ENCODE measurements at regions not wholly inside any gene's neighbourhood (a gene's known extent, or its start where the extent isn't known, plus 50 kb on each side); places are given as distances from the start of the nearest gene placed in this dataset.

DNA sequence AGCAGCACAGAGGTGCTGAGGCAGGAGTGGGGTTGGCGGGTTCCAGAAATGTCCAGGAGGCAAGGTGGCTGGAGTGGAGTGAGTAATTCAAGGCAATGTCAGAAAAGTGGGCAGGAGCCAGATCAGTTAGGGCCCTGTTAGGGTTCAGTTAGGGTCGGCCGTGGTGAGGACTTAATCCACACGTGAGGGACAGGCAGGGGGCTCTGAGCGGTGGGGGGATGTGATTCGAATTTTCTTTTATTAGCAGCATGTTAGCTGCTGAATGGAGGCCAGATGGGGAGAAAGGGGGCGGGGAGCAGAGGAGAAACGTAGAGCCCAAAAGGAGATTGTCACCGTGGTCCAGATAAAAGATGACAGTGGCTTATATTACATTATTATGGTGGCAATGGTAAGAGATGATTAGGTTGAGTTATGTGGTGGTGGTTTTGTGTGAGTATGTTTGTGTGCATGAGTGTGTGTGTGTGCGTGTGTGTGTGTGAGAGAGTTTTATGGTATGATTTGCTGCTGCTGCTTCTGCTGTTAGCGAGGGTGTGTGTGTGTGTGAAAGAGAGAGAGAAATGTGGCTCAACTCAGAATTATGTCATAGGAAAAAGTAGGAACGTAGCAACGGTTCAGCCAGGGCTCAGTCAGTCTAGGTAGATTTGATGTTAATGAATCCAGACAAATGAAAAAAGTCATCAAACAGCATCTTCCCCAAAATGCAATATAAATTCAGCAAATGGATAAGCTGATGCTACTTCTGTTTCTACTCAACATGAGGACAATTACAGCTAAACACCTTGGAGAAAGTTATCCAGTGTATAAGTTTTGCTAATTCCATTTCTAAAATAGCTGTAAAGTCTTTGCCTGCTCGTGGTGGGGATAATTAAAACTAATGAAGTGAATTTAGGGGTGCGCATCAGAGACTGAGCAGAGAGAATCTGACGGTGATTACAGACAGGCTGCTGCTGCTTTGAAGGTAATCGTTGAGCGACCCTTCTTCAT, 390.6 kb downstream of the HAPSTR1 start:
- H3K4me1 Mint-ChIP-seq = peaks cover 4% of the 10 kb centered on the region
- TF ChIP-seq ZNF416 (CRISPR knock-in tag; IDR thresholded peaks at IDR 0.05) (no peak), ZNF232 (CRISPR knock-in tag; IDR thresholded peaks at IDR 0.05) (no peak), FOXK1 (CRISPR knock-in tag; IDR thresholded peaks at IDR 0.05) (no peak)
- TF ChIP-seq, protein P1, sequence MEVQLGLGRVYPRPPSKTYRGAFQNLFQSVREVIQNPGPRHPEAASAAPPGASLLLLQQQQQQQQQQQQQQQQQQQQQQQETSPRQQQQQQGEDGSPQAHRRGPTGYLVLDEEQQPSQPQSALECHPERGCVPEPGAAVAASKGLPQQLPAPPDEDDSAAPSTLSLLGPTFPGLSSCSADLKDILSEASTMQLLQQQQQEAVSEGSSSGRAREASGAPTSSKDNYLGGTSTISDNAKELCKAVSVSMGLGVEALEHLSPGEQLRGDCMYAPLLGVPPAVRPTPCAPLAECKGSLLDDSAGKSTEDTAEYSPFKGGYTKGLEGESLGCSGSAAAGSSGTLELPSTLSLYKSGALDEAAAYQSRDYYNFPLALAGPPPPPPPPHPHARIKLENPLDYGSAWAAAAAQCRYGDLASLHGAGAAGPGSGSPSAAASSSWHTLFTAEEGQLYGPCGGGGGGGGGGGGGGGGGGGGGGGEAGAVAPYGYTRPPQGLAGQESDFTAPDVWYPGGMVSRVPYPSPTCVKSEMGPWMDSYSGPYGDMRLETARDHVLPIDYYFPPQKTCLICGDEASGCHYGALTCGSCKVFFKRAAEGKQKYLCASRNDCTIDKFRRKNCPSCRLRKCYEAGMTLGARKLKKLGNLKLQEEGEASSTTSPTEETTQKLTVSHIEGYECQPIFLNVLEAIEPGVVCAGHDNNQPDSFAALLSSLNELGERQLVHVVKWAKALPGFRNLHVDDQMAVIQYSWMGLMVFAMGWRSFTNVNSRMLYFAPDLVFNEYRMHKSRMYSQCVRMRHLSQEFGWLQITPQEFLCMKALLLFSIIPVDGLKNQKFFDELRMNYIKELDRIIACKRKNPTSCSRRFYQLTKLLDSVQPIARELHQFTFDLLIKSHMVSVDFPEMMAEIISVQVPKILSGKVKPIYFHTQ (CRISPR knock-in tag; IDR thresholded peaks at IDR 0.05) = no peak
- TF ChIP-seq, protein P2, sequence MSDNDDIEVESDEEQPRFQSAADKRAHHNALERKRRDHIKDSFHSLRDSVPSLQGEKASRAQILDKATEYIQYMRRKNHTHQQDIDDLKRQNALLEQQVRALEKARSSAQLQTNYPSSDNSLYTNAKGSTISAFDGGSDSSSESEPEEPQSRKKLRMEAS (CRISPR knock-in tag; IDR thresholded peaks at IDR 0.05) = no peak
- no peak overlapping the region for H3K27ac Mint-ChIP-seq
- no peaks in the 10 kb centered on the region for H3K36me3 Mint-ChIP-seq
- POLR2A ChIA-PET = no interaction called here
- no peak for ATAC-seq
- peaks cover 3% of the 10 kb centered on the region; the same call in 1 of the 2 replicates for H3K27me3 Mint-ChIP-seq (ENCODE audit: low read depth)
- H3K4me3 Mint-ChIP-seq = no peak overlapping the region
- CTCF ChIA-PET = no interaction called here
- H3K9me3 Mint-ChIP-seq = no peaks in the 10 kb centered on the region
- DNase-seq (ENCODE audit: low spot score) = no peak

DNA sequence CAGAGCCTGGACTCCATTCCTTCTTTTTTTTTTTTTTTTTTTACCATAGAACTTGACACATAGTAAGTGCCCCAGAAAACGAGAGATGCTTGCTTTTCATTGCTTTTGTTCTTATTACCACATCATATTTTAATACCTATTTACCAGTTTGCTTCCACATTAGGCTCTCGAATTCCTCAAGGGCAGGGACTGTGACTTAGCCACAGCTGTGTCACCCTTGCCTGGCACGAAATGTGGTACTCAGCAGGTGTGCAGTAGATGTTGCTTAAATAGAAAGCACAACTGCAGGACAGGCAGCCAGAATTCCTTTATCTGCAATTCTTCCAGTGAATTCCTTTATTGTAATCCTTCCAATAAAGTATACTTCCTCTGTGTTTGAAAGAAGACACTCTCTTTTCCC, 393.0 kb downstream of the HAPSTR1 start:
- Mint-ChIP-seq H3K4me3 (no peak overlapping the region), H3K4me1 (no peaks in the 10 kb centered on the region), H3K9me3 (peaks cover 8% of the 10 kb centered on the region), H3K27ac (no peak overlapping the region), H3K27me3 (ENCODE audit: low read depth) (peaks cover 3% of the 10 kb centered on the region; the same call in 1 of the 2 replicates), H3K36me3 (no peaks in the 10 kb centered on the region)
- TF ChIP-seq ESRRA (CRISPR knock-in tag; IDR thresholded peaks at IDR 0.05; ENCODE audit: borderline replicate concordance) (no peak), ATF1 (CRISPR knock-in tag; IDR thresholded peaks at IDR 0.05) (no peak), ELF4 (CRISPR knock-in tag; IDR thresholded peaks at IDR 0.05; ENCODE audit: low read depth) (no peak), NR2C2 (CRISPR knock-in tag; IDR thresholded peaks at IDR 0.05) (no peak), ZNF219 (CRISPR knock-in tag; IDR thresholded peaks at IDR 0.05; ENCODE audit: borderline replicate concordance) (no peak)
- TF ChIP-seq, protein P3, sequence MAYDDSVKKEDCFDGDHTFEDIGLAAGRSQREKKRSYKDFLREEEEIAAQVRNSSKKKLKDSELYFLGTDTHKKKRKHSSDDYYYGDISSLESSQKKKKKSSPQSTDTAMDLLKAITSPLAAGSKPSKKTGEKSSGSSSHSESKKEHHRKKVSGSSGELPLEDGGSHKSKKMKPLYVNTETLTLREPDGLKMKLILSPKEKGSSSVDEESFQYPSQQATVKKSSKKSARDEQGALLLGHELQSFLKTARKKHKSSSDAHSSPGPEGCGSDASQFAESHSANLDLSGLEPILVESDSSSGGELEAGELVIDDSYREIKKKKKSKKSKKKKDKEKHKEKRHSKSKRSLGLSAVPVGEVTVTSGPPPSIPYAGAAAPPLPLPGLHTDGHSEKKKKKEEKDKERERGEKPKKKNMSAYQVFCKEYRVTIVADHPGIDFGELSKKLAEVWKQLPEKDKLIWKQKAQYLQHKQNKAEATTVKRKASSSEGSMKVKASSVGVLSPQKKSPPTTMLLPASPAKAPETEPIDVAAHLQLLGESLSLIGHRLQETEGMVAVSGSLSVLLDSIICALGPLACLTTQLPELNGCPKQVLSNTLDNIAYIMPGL (CRISPR knock-in tag; IDR thresholded peaks at IDR 0.05) = no peak
- TF ChIP-seq, protein P4, sequence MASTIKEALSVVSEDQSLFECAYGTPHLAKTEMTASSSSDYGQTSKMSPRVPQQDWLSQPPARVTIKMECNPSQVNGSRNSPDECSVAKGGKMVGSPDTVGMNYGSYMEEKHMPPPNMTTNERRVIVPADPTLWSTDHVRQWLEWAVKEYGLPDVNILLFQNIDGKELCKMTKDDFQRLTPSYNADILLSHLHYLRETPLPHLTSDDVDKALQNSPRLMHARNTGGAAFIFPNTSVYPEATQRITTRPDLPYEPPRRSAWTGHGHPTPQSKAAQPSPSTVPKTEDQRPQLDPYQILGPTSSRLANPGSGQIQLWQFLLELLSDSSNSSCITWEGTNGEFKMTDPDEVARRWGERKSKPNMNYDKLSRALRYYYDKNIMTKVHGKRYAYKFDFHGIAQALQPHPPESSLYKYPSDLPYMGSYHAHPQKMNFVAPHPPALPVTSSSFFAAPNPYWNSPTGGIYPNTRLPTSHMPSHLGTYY (CRISPR knock-in tag; IDR thresholded peaks at IDR 0.05) = no peak
- TF ChIP-seq, protein P5, sequence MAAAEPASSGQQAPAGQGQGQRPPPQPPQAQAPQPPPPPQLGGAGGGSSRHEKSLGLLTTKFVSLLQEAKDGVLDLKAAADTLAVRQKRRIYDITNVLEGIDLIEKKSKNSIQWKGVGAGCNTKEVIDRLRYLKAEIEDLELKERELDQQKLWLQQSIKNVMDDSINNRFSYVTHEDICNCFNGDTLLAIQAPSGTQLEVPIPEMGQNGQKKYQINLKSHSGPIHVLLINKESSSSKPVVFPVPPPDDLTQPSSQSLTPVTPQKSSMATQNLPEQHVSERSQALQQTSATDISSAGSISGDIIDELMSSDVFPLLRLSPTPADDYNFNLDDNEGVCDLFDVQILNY (CRISPR knock-in tag; IDR thresholded peaks at IDR 0.05) = no peak
- TF ChIP-seq, protein P6, sequence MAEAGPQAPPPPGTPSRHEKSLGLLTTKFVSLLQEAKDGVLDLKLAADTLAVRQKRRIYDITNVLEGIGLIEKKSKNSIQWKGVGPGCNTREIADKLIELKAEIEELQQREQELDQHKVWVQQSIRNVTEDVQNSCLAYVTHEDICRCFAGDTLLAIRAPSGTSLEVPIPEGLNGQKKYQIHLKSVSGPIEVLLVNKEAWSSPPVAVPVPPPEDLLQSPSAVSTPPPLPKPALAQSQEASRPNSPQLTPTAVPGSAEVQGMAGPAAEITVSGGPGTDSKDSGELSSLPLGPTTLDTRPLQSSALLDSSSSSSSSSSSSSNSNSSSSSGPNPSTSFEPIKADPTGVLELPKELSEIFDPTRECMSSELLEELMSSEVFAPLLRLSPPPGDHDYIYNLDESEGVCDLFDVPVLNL (CRISPR knock-in tag; IDR thresholded peaks at IDR 0.05; ENCODE audit: borderline replicate concordance, low read depth) = no peak
- TF ChIP-seq, protein P7, sequence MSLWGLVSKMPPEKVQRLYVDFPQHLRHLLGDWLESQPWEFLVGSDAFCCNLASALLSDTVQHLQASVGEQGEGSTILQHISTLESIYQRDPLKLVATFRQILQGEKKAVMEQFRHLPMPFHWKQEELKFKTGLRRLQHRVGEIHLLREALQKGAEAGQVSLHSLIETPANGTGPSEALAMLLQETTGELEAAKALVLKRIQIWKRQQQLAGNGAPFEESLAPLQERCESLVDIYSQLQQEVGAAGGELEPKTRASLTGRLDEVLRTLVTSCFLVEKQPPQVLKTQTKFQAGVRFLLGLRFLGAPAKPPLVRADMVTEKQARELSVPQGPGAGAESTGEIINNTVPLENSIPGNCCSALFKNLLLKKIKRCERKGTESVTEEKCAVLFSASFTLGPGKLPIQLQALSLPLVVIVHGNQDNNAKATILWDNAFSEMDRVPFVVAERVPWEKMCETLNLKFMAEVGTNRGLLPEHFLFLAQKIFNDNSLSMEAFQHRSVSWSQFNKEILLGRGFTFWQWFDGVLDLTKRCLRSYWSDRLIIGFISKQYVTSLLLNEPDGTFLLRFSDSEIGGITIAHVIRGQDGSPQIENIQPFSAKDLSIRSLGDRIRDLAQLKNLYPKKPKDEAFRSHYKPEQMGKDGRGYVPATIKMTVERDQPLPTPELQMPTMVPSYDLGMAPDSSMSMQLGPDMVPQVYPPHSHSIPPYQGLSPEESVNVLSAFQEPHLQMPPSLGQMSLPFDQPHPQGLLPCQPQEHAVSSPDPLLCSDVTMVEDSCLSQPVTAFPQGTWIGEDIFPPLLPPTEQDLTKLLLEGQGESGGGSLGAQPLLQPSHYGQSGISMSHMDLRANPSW (CRISPR knock-in tag; conservative IDR thresholded peaks at IDR 0.05; ENCODE audit: low read depth) = no peak
- ATAC-seq = no peak
- POLR2A ChIA-PET = interaction anchor here (0.5 to 0.6 kb wide), 2 partner anchors 61 to 98 kb away, joined by 3 to 5 read pairs; no protein-coding TSS in a partner anchor
- CTCF ChIA-PET = no interaction called here
- DNase-seq (ENCODE audit: low spot score) = no peak

All from WTC11 (cell line).